GM23248 (cell line): ENCODE measurements at regions not wholly inside any gene's neighbourhood (a gene's known extent, or its start where the extent isn't known, plus 50 kb on each side); places are given as distances from the start of the nearest gene placed in this dataset.
"Not testable (repeated sequence)": the region's sequence is repeated elsewhere in the genome, so short reads cannot be mapped to it uniquely, and the experiment has no call there.

ENCODE experiments used
- EZH2 ChIP-seq: fragments of 200-600 bp; sonication (generic); IDR thresholded peaks from 2 replicates; pipeline ENCODE4 v1.6.1; 2018; ENCODE audit warnings: antibody characterized with exemption, mild to moderate bottlenecking; ENCODE audit not compliant: insufficient read depth, poor library complexity, severe bottlenecking
- EZH2phosphoT487 ChIP-seq: fragments of 200-600 bp; sonication (generic); IDR thresholded peaks from 2 replicates; pipeline ENCODE4 v1.6.1; 2018; ENCODE audit warnings: antibody characterized with exemption, moderate library complexity, mild to moderate bottlenecking, low read depth; ENCODE audit not compliant: insufficient read depth

DNA sequence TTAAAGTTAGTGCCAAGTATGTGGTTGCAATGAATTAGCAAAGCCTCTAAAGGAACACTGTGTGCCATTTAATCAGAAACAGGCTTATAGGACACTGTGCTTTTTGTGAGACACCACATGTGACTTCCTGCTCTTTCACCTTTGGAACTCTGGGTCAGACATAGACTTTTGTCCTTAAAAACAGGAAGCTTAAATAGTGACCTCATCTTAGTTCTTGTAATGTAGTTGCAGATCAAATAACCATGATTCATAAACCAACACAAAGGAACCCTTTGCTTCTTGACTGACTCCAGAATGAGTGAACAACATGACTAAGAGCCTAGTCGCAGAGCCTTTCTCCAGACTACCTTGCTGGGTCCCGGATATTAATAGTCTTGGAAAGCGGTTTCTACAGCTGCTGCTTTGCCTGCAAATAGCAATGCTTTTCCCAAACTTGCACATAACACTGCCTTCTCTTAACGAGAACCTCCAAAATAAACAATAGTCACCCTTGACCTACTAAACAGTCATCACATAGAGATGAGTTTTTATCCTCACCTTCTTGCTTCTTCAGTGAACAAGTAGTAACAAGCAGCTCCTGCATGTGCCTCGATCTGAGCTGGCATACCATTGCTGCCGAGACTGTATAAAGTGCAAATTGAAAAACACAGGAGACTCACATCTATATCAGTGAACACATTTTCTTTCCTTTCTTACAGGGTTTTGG is 1947.0 kb downstream of the FOXD4L5 start:
- TF ChIP-seq EZH2, EZH2phosphoT487: not testable (repeated sequence)
